B cell (primary cell): ENCODE measurements at regions not wholly inside any gene's neighbourhood (a gene's known extent, or its start where the extent isn't known, plus 50 kb on each side); places are given as distances from the start of the nearest gene placed in this dataset.

Experiments
- ATAC-seq: fragments of 200-7000 bp; cut with Tn5 transposase; one replicate; pipeline ENCODE4 v1.10.0; 2021; ENCODE audit warnings: low read depth, mild to moderate bottlenecking, moderate number of reproducible peaks, moderate library complexity
- CTCF ChIA-PET: fragments of 350-600 bp; sonication (Branson Sonifier 250); formaldehyde crosslinking; loops from one replicate; lab custom pipeline; 2021; ENCODE audit warnings: antibody characterized with exemption, inconsistent platforms; lab: Charles Lee
- POLR2A ChIA-PET: fragments of 350-600 bp; sonication (Branson Sonifier 250); formaldehyde crosslinking; loops from one replicate; lab custom pipeline; 2021; ENCODE audit warnings: antibody characterized with exemption; lab: Charles Lee
- DNase-seq: peaks from one replicate; pipeline ENCODE4 v3.0.0; 2013
- H2AFZ ChIP-seq: 2 replicates; pipeline ENCODE4 v1.6.1; 2012; ENCODE audit warnings: mild to moderate bottlenecking, low read depth, low read length; ENCODE audit not compliant: insufficient read depth, poor library complexity, severe bottlenecking
- H3K27ac ChIP-seq, 2 donors: 1 replicate in 1 of 2; 2 replicates in 1 of 2; pipeline ENCODE4 v1.5.1; 2012 to 2013; ENCODE audit warnings: low read length in 2 of 2, mild to moderate bottlenecking in 2 of 2, moderate library complexity in 1 of 2
- H3K27me3 ChIP-seq, 4 experiments: fragments of 200-600 bp in 1 of 4; sonication (generic) in 1 of 4; replicated peaks in 1 of 4; 1 replicate in 2 of 4; 2 replicates in 2 of 4; pipeline versions ENCODE4 v1.6.1 to v1.7.0; 2013 to 2016; ENCODE audit warnings: low read length in 3 of 4, mild to moderate bottlenecking in 2 of 4, mixed read lengths in 1 of 4, moderate library complexity in 1 of 4; ENCODE audit not compliant: insufficient read depth in 4 of 4, control insufficient read depth in 3 of 4; ENCODE audit errors: control extremely low read depth in 1 of 4
- H3K36me3 ChIP-seq, 2 experiments: replicated peaks in 1 of 2; 1 replicate in 1 of 2; 2 replicates in 1 of 2; pipeline versions ENCODE4 v1.6.1 to v1.7.1; 2013; ENCODE audit warnings: low read length in 1 of 2; ENCODE audit not compliant: insufficient read depth in 2 of 2, control insufficient read depth in 1 of 2; ENCODE audit errors: control extremely low read depth in 1 of 2, extremely low read depth in 1 of 2
- H3K4me1 ChIP-seq, 2 donors: fragments of 200-600 bp in 1 of 2; sonication (generic) in 1 of 2; 1 replicate in 1 of 2; 2 replicates in 1 of 2; pipeline versions ENCODE4 v1.5.1 to v1.6.1; 2013 to 2017; ENCODE audit warnings: low read length in 2 of 2; ENCODE audit not compliant: control insufficient read depth in 2 of 2, insufficient read depth in 2 of 2
- H3K4me2 ChIP-seq: replicated peaks from 2 replicates; pipeline ENCODE3; 2012; ENCODE audit warnings: mild to moderate bottlenecking, low read depth, low read length; ENCODE audit not compliant: poor library complexity, severe bottlenecking
- H3K4me3 ChIP-seq, 5 experiments: fragments of 200-600 bp in 1 of 5; sonication (generic) in 1 of 5; 1 replicate in 3 of 5; 2 replicates in 2 of 5; pipeline versions ENCODE4 v1.5.1 to v1.7.0; 2011 to 2016; ENCODE audit warnings: low read length in 4 of 5, mild to moderate bottlenecking in 4 of 5, low read depth in 2 of 5, control low read depth in 1 of 5, moderate library complexity in 1 of 5; ENCODE audit not compliant: insufficient read depth in 1 of 5; ENCODE audit errors: control extremely low read depth in 1 of 5, extremely low read depth in 1 of 5
- H3K79me2 ChIP-seq: fragments of 200-600 bp; sonication (generic); one replicate; pipeline ENCODE4 v1.6.0; 2016; ENCODE audit warnings: low read length; ENCODE audit not compliant: control insufficient read depth, insufficient read depth
- H3K9ac ChIP-seq: fragments of 200-600 bp; sonication (generic); 2 replicates; pipeline ENCODE4 v1.6.1; 2017; ENCODE audit warnings: mild to moderate bottlenecking, low read length, moderate library complexity
- H3K9me3 ChIP-seq, 3 donors: one replicate each; pipeline versions ENCODE4 v1.6.1 to v1.7.1; 2013; ENCODE audit warnings: low read length in 2 of 3; ENCODE audit not compliant: control insufficient read depth in 2 of 3, insufficient read depth in 1 of 3; ENCODE audit errors: control extremely low read depth in 1 of 3
- H4K20me1 ChIP-seq: 2 replicates; pipeline ENCODE4 v1.6.0; 2012; ENCODE audit warnings: mild to moderate bottlenecking, low read length; ENCODE audit not compliant: insufficient read depth, control insufficient read depth, poor library complexity, severe bottlenecking
- H3K27ac Mint-ChIP-seq: one replicate; pipeline ENCODE4 v1.8.0; 2021; ENCODE audit warnings: mixed read lengths
- H3K27me3 Mint-ChIP-seq: one replicate; pipeline ENCODE4 v1.8.0; 2021; ENCODE audit warnings: mixed read lengths
- H3K4me1 Mint-ChIP-seq: one replicate; pipeline ENCODE4 v1.8.0; 2021; ENCODE audit warnings: mixed read lengths
- H3K4me3 Mint-ChIP-seq: one replicate; pipeline ENCODE4 v1.8.0; 2021; ENCODE audit warnings: mixed read lengths
- H3K9me3 Mint-ChIP-seq: one replicate; pipeline ENCODE4 v1.8.0; 2022; ENCODE audit warnings: mixed read lengths; ENCODE audit not compliant: insufficient read depth
- EZH2 ChIP-seq: IDR thresholded peaks from 2 replicates; pipeline ENCODE4 v1.6.1; 2012; ENCODE audit warnings: borderline replicate concordance, low read depth, mild to moderate bottlenecking, moderate library complexity, low read length; ENCODE audit not compliant: insufficient read depth, poor library complexity, severe bottlenecking
- WGBS: methylation state at CpG from one replicate; pipeline ENCODE4 v1.1.5; 2013; ENCODE audit warnings: missing lambda C conversion rate; ENCODE audit not compliant: insufficient coverage; 5-methylcytosine and 5-hydroxymethylcytosine counted together
- intact Hi-C: fragments of 100-400 bp; cut with micrococcal nuclease; formaldehyde crosslinking; loops from one replicate; pipeline ENCODE4 v1.10.0; 2022
- TF ChIP-seq, protein P1 (sequence below): fragments of 200-600 bp; IDR thresholded peaks from one replicate; pipeline ENCODE4 v1.8.0; 2022; ENCODE audit warnings: antibody characterized with exemption, mild to moderate bottlenecking

DNA sequence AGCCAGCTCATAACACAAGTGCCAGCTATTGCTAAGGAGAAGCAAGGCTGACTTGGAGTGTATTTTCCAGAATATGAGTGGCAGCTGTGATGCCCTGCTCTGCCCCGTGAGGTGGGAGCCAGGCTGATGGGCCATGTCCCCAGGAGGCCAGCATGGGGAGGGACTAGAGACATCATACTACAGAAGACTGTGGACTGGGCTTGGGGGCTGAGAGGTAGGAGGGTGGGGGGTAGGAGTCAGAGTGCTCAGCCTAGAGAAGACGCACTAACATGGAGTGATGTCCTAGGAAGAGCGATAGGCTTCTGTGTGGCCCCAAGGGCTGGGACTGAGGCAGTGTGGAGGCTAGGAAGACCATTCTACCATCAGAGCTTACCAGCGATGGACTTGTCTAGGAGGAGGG is 143.7 kb downstream of the WSCD1 start:
- Histone ChIP-seq H2AFZ (no peak overlapping the region), H3K4me3 (no peak overlapping the region), H3K4me1 (no peaks in the 10 kb centered on the region), H3K36me3 (no peaks in the 10 kb centered on the region), H3K27me3 (peaks cover 0 to 2% (median 0%) of the 10 kb centered on the region in 4 experiments), H3K4me2 (no peak overlapping the region), H3K27ac (no peak overlapping the region), H4K20me1 (no peaks in the 10 kb centered on the region), H3K9ac (no peak overlapping the region), H3K9me3 (no peaks in the 10 kb centered on the region), H3K79me2 (no peaks in the 10 kb centered on the region)
- H3K27me3 Mint-ChIP-seq: peaks cover 27% of the 10 kb centered on the region
- no peaks in the 10 kb centered on the region for H3K9me3 Mint-ChIP-seq
- ChIA-PET POLR2A (no interaction called here), CTCF (no interaction called here)
- no peak overlapping the region for H3K4me3 Mint-ChIP-seq
- no peak for DNase-seq
- ATAC-seq: no peak
- 94% methylated on average over 4 of the region's 4 CpGs for WGBS
- no peak overlapping the region for H3K27ac Mint-ChIP-seq
- TF ChIP-seq EZH2: no peak
- TF ChIP-seq, protein P1, sequence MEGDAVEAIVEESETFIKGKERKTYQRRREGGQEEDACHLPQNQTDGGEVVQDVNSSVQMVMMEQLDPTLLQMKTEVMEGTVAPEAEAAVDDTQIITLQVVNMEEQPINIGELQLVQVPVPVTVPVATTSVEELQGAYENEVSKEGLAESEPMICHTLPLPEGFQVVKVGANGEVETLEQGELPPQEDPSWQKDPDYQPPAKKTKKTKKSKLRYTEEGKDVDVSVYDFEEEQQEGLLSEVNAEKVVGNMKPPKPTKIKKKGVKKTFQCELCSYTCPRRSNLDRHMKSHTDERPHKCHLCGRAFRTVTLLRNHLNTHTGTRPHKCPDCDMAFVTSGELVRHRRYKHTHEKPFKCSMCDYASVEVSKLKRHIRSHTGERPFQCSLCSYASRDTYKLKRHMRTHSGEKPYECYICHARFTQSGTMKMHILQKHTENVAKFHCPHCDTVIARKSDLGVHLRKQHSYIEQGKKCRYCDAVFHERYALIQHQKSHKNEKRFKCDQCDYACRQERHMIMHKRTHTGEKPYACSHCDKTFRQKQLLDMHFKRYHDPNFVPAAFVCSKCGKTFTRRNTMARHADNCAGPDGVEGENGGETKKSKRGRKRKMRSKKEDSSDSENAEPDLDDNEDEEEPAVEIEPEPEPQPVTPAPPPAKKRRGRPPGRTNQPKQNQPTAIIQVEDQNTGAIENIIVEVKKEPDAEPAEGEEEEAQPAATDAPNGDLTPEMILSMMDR: no peak
- H3K4me1 Mint-ChIP-seq: no peaks in the 10 kb centered on the region
- intact Hi-C loops: no loop called here

DNA sequence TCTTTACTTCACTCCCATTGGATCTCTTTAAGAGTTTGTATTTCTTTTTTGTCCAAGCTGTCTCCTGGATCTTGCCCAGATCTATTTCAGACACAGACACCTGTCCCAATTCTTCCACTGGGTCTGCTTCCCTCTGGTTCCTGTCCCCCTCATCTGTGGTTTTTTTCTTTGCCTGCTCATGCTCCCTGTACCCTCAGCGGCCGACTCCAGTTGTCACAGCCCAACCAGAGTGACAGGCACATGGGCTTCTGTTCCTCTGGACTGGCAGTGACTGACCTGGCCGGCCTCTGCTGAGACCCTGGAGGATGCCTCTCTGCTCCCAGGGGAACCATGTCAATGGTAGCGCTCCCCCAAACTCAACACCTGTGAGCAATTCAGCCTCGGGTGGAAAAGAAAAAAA is 142.6 kb downstream of the WSCD1 start:
- DNase-seq (no peak), ATAC-seq (no peak)
- TF ChIP-seq, protein P1: no peak
- Histone ChIP-seq H3K4me3 (no peak overlapping the region), H3K79me2 (no peaks in the 10 kb centered on the region), H3K27ac (no peak overlapping the region), H3K4me2 (no peak overlapping the region), H3K36me3 (no peaks in the 10 kb centered on the region), H3K9ac (no peak overlapping the region), H3K4me1 (no peaks in the 10 kb centered on the region), H3K27me3 (no peaks in the 10 kb centered on the region), H4K20me1 (no peaks in the 10 kb centered on the region), H2AFZ (no peak overlapping the region), H3K9me3 (no peaks in the 10 kb centered on the region)
- ChIA-PET CTCF (no interaction called here), POLR2A (no interaction called here)
- Mint-ChIP-seq H3K4me1 (no peaks in the 10 kb centered on the region), H3K27ac (no peak overlapping the region), H3K9me3 (no peaks in the 10 kb centered on the region), H3K4me3 (no peak overlapping the region), H3K27me3 (peaks cover 19% of the 10 kb centered on the region)
- WGBS: 88% methylated on average over 3 of the region's 5 CpGs
- intact Hi-C loops: no loop called here
